Islet precursor cell (in vitro differentiated cells): ENCODE measurements at regions not wholly inside any gene's neighbourhood (a gene's known extent, or its start where the extent isn't known, plus 50 kb on each side); places are given as distances from the start of the nearest gene placed in this dataset.
"Not testable (repeated sequence)": the region's sequence is repeated elsewhere in the genome, so short reads cannot be mapped to it uniquely, and the experiment has no call there.

ENCODE experiments used
- DNase-seq: peaks from one replicate; pipeline ENCODE4 v3.0.0-alpha.2; 2018

- no peak for DNase-seq
These were observed 322.1 kb downstream of the ARL4A start for GRCh38 chr7:13009517-13009916.

- DNase-seq: no peak
These were observed 326.6 kb downstream of the ARL4A start for GRCh38 chr7:13014011-13014410.

GRCh38 chr7:13016036-13016581 is 328.7 kb downstream of the ARL4A start:
- DNase-seq: no peak

- no peak for DNase-seq
These were observed 329.3 kb downstream of the ARL4A start for GRCh38 chr7:13016592-13017332.

- peak; percentile 89 for DNase-seq
These were observed 330.0 kb downstream of the ARL4A start for GRCh38 chr7:13017333-13017857.

GRCh38 chr7:13017881-13018280 is 330.4 kb downstream of the ARL4A start:
- DNase-seq: no peak

GRCh38 chr7:13021566-13022300 is 334.3 kb downstream of the ARL4A start:
- DNase-seq: no peak

- DNase-seq: no peak
These were observed 336.8 kb downstream of the ARL4A start for GRCh38 chr7:13024121-13024674.

- not testable (repeated sequence) for DNase-seq
These were observed 337.6 kb downstream of the ARL4A start for GRCh38 chr7:13025043-13025442.

- no peak for DNase-seq
These were observed 339.9 kb downstream of the ARL4A start for GRCh38 chr7:13027321-13027720.

GRCh38 chr7:13028036-13028824 is 340.8 kb downstream of the ARL4A start:
- no peak for DNase-seq

GRCh38 chr7:13028825-13029099 is 341.3 kb downstream of the ARL4A start:
- no peak for DNase-seq

GRCh38 chr7:13031468-13031867 is 344.0 kb downstream of the ARL4A start:
- no peak for DNase-seq

- DNase-seq: no peak
These were observed 344.7 kb downstream of the ARL4A start for GRCh38 chr7:13032084-13032483.

- DNase-seq: no peak
These were observed 345.1 kb downstream of the ARL4A start for GRCh38 chr7:13032576-13032975.

GRCh38 chr7:13034693-13035092 is 347.3 kb downstream of the ARL4A start:
- DNase-seq: no peak

- DNase-seq: no peak
These were observed 347.8 kb downstream of the ARL4A start for GRCh38 chr7:13035233-13035632.

- DNase-seq: no peak
These were observed 348.9 kb downstream of the ARL4A start for GRCh38 chr7:13036256-13036780.

- DNase-seq: no peak
These were observed 349.8 kb downstream of the ARL4A start for GRCh38 chr7:13037216-13037615.

GRCh38 chr7:13041368-13041988 is 354.0 kb downstream of the ARL4A start:
- no peak for DNase-seq

- DNase-seq: no peak
These were observed 355.3 kb downstream of the ARL4A start for GRCh38 chr7:13042605-13043236.

- peak; percentile 68 for DNase-seq
These were observed 356.9 kb downstream of the ARL4A start for GRCh38 chr7:13044309-13044708.
